Stomach (tissue), 8 donors: ENCODE measurements at regions not wholly inside any gene's neighbourhood (a gene's known extent, or its start where the extent isn't known, plus 50 kb on each side); places are given as distances from the start of the nearest gene placed in this dataset.
A peak's percentile ranks its signal among the peaks of the same experiment; 100 is the strongest.

Source experiments
- DNase-seq, 2 donors: peaks; one replicate each; pipeline versions ENCODE4 v3.0.0 to v3.0.0-alpha.2; 2013 to 2019
- H3K27ac ChIP-seq, 5 donors: fragments of 200-600 bp in 4 of 5; sonication (generic) in 4 of 5; one replicate each; pipeline ENCODE4 v1.5.1; 2013 to 2019; ENCODE audit warnings: mild to moderate bottlenecking in 1 of 5, moderate library complexity in 1 of 5
- H3K27me3 ChIP-seq, 3 donors: fragments of 200-600 bp; sonication (generic); one replicate each; pipeline ENCODE4 v1.5.1; 2017 to 2019; ENCODE audit warnings: mixed run types in 1 of 3
- H3K36me3 ChIP-seq, 4 donors: fragments of 200-600 bp; sonication (generic); 1 replicate in 3 of 4; 2 replicates in 1 of 4; pipeline ENCODE4 v1.5.1; 2016 to 2019
- H3K4me1 ChIP-seq, 4 donors: fragments of 200-600 bp; sonication (generic); one replicate each; pipeline ENCODE4 v1.5.1; 2016 to 2019
- H3K4me3 ChIP-seq, 4 donors: fragments of 200-600 bp; sonication (generic) in 3 of 4; one replicate each; pipeline ENCODE4 v1.5.1; 2016 to 2019; ENCODE audit warnings: mild to moderate bottlenecking in 1 of 4
- H3K9me3 ChIP-seq, 4 donors: fragments of 200-600 bp; sonication (generic); one replicate each; pipeline ENCODE4 v1.5.1; 2016 to 2019
- CTCF ChIP-seq, 7 experiments: fragments of 450-650 bp in 4 of 7; fragments of 200-600 bp in 3 of 7; sonication (generic) in 3 of 7; IDR thresholded peaks; one replicate each; pipeline ENCODE4 v1.5.1; 2016 to 2019; ENCODE audit warnings: antibody characterized with exemption in 7 of 7, control low read depth in 2 of 7, mild to moderate bottlenecking in 1 of 7
- EP300 ChIP-seq: sonication (generic); formaldehyde crosslinking; IDR thresholded peaks from one replicate; pipeline ENCODE4 v1.6.1; 2017; ENCODE audit warnings: antibody characterized with exemption
- POLR2A ChIP-seq, 4 donors: fragments of 450-650 bp; IDR thresholded peaks; one replicate each; pipeline ENCODE4 v1.6.1; 2016; ENCODE audit warnings: antibody characterized with exemption in 4 of 4, control low read depth in 2 of 4, mild to moderate bottlenecking in 1 of 4, moderate library complexity in 1 of 4
- POLR2AphosphoS5 ChIP-seq, 3 donors: sonication (generic); formaldehyde crosslinking; IDR thresholded peaks; one replicate each; pipeline ENCODE4 v1.6.1; 2016; ENCODE audit warnings: antibody characterized with exemption in 3 of 3
- WGBS, 5 donors: extraction: QIAGEN DNeasy Blood & Tissue Kit in 3 of 5; methylation state at CpG; one replicate each; pipeline versions ENCODE4 v1.1.5 to v1.1.7; 2013 to 2018; 5-methylcytosine and 5-hydroxymethylcytosine counted together
- intact Hi-C: fragments of 100-400 bp; cut with DNase I; formaldehyde crosslinking; loops from one replicate; pipeline ENCODE4 v1.15.1; 2023; ENCODE audit warnings: low total_unique reads
- donor health status: healthy with polysubstance abuse.
- donor health status: Bipolar disorder and iron deficiency.
- donor health status: healthy.

GRCh38 chr10:52558090-52558489 lies 214.5 kb downstream of the MBL2 start:
- Histone ChIP-seq H3K27me3 (no peaks in the 10 kb centered on the region), H3K27ac (no peak overlapping the region), H3K36me3 (no peaks in the 10 kb centered on the region), H3K9me3 (no peaks in the 10 kb centered on the region), H3K4me1 (no peaks in the 10 kb centered on the region), H3K4me3 (no peak overlapping the region)
- TF ChIP-seq EP300 = no peak
- no peak for TF ChIP-seq POLR2AphosphoS5 (IDR thresholded peaks at IDR 0.05)
- no peak for TF ChIP-seq POLR2A (IDR thresholded peaks at IDR 0.05)
- TF ChIP-seq CTCF (IDR thresholded peaks at IDR 0.05) = no peak
- no peak for DNase-seq
- WGBS, 5 donors = 86 to 97% (median 96%) methylated on average over 1 of the region's 1 CpG
- intact Hi-C loops = no loop called here

- Histone ChIP-seq H3K36me3 (no peaks in the 10 kb centered on the region), H3K9me3 (no peaks in the 10 kb centered on the region), H3K4me1 (no peaks in the 10 kb centered on the region), H3K4me3 (no peak overlapping the region), H3K27ac (no peak overlapping the region), H3K27me3 (no peaks in the 10 kb centered on the region)
- WGBS, 5 donors = 51 to 74% (median 65%) methylated on average over 3 of the region's 3 CpGs
- TF ChIP-seq POLR2AphosphoS5 (IDR thresholded peaks at IDR 0.05) (no peak), EP300 (no peak), POLR2A (IDR thresholded peaks at IDR 0.05) (no peak), CTCF (IDR thresholded peaks at IDR 0.05) (no peak)
- intact Hi-C loops = no loop called here
- DNase-seq = no peak
These were observed 211.3 kb downstream of the MBL2 start for GRCh38 chr10:52561322-52561721.

GRCh38 chr10:52563360-52563759 lies 209.2 kb downstream of the MBL2 start:
- Histone ChIP-seq H3K9me3 (no peaks in the 10 kb centered on the region), H3K4me1 (no peaks in the 10 kb centered on the region), H3K36me3 (no peaks in the 10 kb centered on the region), H3K27ac (no peak overlapping the region), H3K27me3 (no peaks in the 10 kb centered on the region), H3K4me3 (no peak overlapping the region)
- intact Hi-C loops = no loop called here
- no peak for DNase-seq
- WGBS, 5 donors = 73 to 97% (median 88%) methylated on average over 1 of the region's 1 CpG
- TF ChIP-seq EP300 (no peak), POLR2A (IDR thresholded peaks at IDR 0.05) (no peak), CTCF (IDR thresholded peaks at IDR 0.05) (no peak), POLR2AphosphoS5 (IDR thresholded peaks at IDR 0.05) (no peak)

GRCh38 chr10:52566471-52567246 lies 205.9 kb downstream of the MBL2 start:
- TF ChIP-seq EP300 (no peak), CTCF (IDR thresholded peaks at IDR 0.05) (peak in 3 of 7 experiments; percentile 10 to 27 (median 11)), POLR2AphosphoS5 (IDR thresholded peaks at IDR 0.05) (no peak), POLR2A (IDR thresholded peaks at IDR 0.05) (no peak)
- intact Hi-C loops = no loop called here
- no peak overlapping the region for H3K4me3 ChIP-seq
- H3K4me1 ChIP-seq = no peaks in the 10 kb centered on the region
- H3K27me3 ChIP-seq = no peaks in the 10 kb centered on the region
- no peaks in the 10 kb centered on the region for H3K9me3 ChIP-seq
- WGBS, 5 donors = 11 to 32% (median 29%) methylated on average over 4 of the region's 4 CpGs
- peak in 1 of 2 donors; percentile 44 for DNase-seq
- no peaks in the 10 kb centered on the region for H3K36me3 ChIP-seq
- H3K27ac ChIP-seq = no peak overlapping the region
